ENCODE measurements at regions not wholly inside any gene's neighbourhood (a gene's known extent, or its start where the extent isn't known, plus 50 kb on each side); places are given as distances from the start of the nearest gene placed in this dataset.

DNA sequence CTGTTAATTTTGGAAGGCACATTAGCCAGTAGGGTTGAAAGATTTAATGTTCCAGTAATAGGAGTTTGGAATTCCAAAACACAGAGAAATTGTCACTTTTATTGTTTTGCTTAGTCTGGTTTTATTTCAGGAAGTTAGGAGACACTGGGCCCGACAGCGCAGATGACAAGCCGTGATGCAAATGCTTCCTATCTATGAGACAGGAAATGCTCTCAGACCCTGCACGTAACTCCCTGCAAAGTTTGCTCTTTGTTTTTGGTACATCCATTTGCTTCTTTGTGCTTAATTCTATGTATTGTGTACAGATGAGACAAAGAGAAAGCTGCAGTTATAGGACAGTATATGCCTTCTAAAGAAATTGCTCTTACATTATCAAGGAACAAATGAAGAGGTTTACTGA, 201.6 kb upstream of the SGK1 start (continued):
- TF ChIP-seq ZC3H11A (IDR thresholded peaks at IDR 0.05; ENCODE audit: low read depth, low read length) = no peak
- TF ChIP-seq CCAR2 (IDR thresholded peaks at IDR 0.05; ENCODE audit: low read depth, low read length) = no peak
- no peak for TF ChIP-seq PCBP1 (IDR thresholded peaks at IDR 0.05; ENCODE audit: low read depth, low read length, poor library complexity, severe bottlenecking)
- TF ChIP-seq ZNF384 (IDR thresholded peaks at IDR 0.05; ENCODE audit: low read depth, low read length) = no peak
- TF ChIP-seq, protein P1, sequence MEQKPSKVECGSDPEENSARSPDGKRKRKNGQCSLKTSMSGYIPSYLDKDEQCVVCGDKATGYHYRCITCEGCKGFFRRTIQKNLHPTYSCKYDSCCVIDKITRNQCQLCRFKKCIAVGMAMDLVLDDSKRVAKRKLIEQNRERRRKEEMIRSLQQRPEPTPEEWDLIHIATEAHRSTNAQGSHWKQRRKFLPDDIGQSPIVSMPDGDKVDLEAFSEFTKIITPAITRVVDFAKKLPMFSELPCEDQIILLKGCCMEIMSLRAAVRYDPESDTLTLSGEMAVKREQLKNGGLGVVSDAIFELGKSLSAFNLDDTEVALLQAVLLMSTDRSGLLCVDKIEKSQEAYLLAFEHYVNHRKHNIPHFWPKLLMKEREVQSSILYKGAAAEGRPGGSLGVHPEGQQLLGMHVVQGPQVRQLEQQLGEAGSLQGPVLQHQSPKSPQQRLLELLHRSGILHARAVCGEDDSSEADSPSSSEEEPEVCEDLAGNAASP (IDR thresholded peaks at IDR 0.05) = no peak
- no peak for TF ChIP-seq FOXM1 (IDR thresholded peaks at IDR 0.05; ENCODE audit: low read depth)
- no peak for TF ChIP-seq FOXM1 (CRISPR knock-in tag; IDR thresholded peaks at IDR 0.05; ENCODE audit: low read depth)
- no peak for TF ChIP-seq NR2C2 (CRISPR knock-in tag; IDR thresholded peaks at IDR 0.05)
- peak; percentile 32; the same call in 1 of the 2 replicates for TF ChIP-seq NR2C2 (tag; IDR thresholded peaks at IDR 0.05)
- TF ChIP-seq, protein P2, sequence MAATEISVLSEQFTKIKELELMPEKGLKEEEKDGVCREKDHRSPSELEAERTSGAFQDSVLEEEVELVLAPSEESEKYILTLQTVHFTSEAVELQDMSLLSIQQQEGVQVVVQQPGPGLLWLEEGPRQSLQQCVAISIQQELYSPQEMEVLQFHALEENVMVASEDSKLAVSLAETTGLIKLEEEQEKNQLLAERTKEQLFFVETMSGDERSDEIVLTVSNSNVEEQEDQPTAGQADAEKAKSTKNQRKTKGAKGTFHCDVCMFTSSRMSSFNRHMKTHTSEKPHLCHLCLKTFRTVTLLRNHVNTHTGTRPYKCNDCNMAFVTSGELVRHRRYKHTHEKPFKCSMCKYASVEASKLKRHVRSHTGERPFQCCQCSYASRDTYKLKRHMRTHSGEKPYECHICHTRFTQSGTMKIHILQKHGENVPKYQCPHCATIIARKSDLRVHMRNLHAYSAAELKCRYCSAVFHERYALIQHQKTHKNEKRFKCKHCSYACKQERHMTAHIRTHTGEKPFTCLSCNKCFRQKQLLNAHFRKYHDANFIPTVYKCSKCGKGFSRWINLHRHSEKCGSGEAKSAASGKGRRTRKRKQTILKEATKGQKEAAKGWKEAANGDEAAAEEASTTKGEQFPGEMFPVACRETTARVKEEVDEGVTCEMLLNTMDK (IDR thresholded peaks at IDR 0.05; ENCODE audit: borderline replicate concordance, insufficient read depth, low read depth, low read length, poor library complexity, severe bottlenecking) = no peak
- TF ChIP-seq CEBPG (CRISPR knock-in tag; IDR thresholded peaks at IDR 0.05) = no peak
- peak in 1 of 2 experiments; percentile 55; a peak in 1 of 4 replicates for TF ChIP-seq CEBPG (tag; conservative IDR thresholded peaks at IDR 0.05 in 1 of 2, IDR thresholded peaks at IDR 0.05 in 1 of 2)
- TF ChIP-seq, protein P3, sequence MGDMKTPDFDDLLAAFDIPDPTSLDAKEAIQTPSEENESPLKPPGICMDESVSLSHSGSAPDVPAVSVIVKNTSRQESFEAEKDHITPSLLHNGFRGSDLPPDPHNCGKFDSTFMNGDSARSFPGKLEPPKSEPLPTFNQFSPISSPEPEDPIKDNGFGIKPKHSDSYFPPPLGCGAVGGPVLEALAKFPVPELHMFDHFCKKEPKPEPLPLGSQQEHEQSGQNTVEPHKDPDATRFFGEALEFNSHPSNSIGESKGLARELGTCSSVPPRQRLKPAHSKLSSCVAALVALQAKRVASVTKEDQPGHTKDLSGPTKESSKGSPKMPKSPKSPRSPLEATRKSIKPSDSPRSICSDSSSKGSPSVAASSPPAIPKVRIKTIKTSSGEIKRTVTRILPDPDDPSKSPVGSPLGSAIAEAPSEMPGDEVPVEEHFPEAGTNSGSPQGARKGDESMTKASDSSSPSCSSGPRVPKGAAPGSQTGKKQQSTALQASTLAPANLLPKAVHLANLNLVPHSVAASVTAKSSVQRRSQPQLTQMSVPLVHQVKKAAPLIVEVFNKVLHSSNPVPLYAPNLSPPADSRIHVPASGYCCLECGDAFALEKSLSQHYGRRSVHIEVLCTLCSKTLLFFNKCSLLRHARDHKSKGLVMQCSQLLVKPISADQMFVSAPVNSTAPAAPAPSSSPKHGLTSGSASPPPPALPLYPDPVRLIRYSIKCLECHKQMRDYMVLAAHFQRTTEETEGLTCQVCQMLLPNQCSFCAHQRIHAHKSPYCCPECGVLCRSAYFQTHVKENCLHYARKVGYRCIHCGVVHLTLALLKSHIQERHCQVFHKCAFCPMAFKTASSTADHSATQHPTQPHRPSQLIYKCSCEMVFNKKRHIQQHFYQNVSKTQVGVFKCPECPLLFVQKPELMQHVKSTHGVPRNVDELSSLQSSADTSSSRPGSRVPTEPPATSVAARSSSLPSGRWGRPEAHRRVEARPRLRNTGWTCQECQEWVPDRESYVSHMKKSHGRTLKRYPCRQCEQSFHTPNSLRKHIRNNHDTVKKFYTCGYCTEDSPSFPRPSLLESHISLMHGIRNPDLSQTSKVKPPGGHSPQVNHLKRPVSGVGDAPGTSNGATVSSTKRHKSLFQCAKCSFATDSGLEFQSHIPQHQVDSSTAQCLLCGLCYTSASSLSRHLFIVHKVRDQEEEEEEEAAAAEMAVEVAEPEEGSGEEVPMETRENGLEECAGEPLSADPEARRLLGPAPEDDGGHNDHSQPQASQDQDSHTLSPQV (IDR thresholded peaks at IDR 0.05) = peak; percentile 41
- no peak for TF ChIP-seq TGIF2 (CRISPR knock-in tag; IDR thresholded peaks at IDR 0.05)
- TF ChIP-seq, protein P4, sequence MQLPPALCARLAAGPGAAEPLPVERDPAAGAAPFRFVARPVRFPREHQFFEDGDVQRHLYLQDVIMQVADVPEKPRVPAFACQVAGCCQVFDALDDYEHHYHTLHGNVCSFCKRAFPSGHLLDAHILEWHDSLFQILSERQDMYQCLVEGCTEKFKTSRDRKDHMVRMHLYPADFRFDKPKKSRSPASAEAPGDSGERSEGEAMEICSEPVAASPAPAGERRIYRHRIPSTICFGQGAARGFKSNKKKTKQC (CRISPR knock-in tag; IDR thresholded peaks at IDR 0.05) = no peak
- TF ChIP-seq NRF1 (conservative IDR thresholded peaks at IDR 0.05 in 1 of 2, IDR thresholded peaks at IDR 0.05 in 1 of 2) = no peak
- TF ChIP-seq ZNF3 (CRISPR knock-in tag; IDR thresholded peaks at IDR 0.05) = no peak
- no peak for TF ChIP-seq ZNF707 (CRISPR knock-in tag; conservative IDR thresholded peaks at IDR 0.05)
- 0 out of 2 replicates have a peak, but pooled peaks have one; percentile 30 for TF ChIP-seq SMAD4 (CRISPR knock-in tag; conservative IDR thresholded peaks at IDR 0.05)
- no peak for TF ChIP-seq MCM3 (IDR thresholded peaks at IDR 0.05)
- 0 out of 2 replicates have a peak, but pooled peaks have one; percentile 6 for TF ChIP-seq FOSL1 (tag; conservative IDR thresholded peaks at IDR 0.05)
- TF ChIP-seq ZNF41 (CRISPR knock-in tag; conservative IDR thresholded peaks at IDR 0.05) = no peak
- no peak for TF ChIP-seq EP300 (IDR thresholded peaks at IDR 0.05; ENCODE audit: low read length)
